Activated CD8-positive, alpha-beta T cell treated with anti-CD3 and anti-CD28 coated beads for 36 hours (primary cell): ENCODE measurements at regions not wholly inside any gene's neighbourhood (a gene's known extent, or its start where the extent isn't known, plus 50 kb on each side); places are given as distances from the start of the nearest gene placed in this dataset.

ENCODE experiments used
- ATAC-seq: fragments of 200-7000 bp; cut with Tn5 transposase; one replicate; pipeline ENCODE4 v1.10.0; 2021; ENCODE audit warnings: mild to moderate bottlenecking, moderate library complexity
- CTCF ChIA-PET: fragments of 350-600 bp; sonication (Branson Sonifier 250); formaldehyde crosslinking; loops from one replicate; lab custom pipeline; 2021; ENCODE audit warnings: antibody characterized with exemption; lab: Charles Lee
- POLR2A ChIA-PET: fragments of 350-600 bp; sonication (Branson Sonifier 250); formaldehyde crosslinking; loops from one replicate; lab custom pipeline; 2021; ENCODE audit warnings: antibody characterized with exemption; lab: Charles Lee
- DNase-seq: peaks from one replicate; pipeline ENCODE4 v3.0.0-alpha.2; 2020
- H3K27ac Mint-ChIP-seq: one replicate; pipeline ENCODE4 v1.8.0; 2021; ENCODE audit warnings: mild to moderate bottlenecking, mixed read lengths
- H3K27me3 Mint-ChIP-seq: one replicate; pipeline ENCODE4 v1.8.0; 2021; ENCODE audit warnings: mixed read lengths
- H3K36me3 Mint-ChIP-seq: one replicate; pipeline ENCODE4 v1.8.0; 2021; ENCODE audit warnings: low read depth, mixed read lengths
- H3K4me1 Mint-ChIP-seq: one replicate; pipeline ENCODE4 v1.8.0; 2021; ENCODE audit warnings: low read depth, mixed read lengths
- H3K4me3 Mint-ChIP-seq: one replicate; pipeline ENCODE4 v1.8.0; 2021; ENCODE audit warnings: mild to moderate bottlenecking, moderate library complexity, mixed read lengths
- H3K9me3 Mint-ChIP-seq: one replicate; pipeline ENCODE4 v1.8.0; 2021; ENCODE audit warnings: mixed read lengths
- intact Hi-C: fragments of 100-400 bp; cut with micrococcal nuclease; formaldehyde crosslinking; loops from one replicate; pipeline ENCODE4 v1.10.0; 2022
- TF ChIP-seq, protein P1 (sequence below): fragments of 200-600 bp; IDR thresholded peaks from one replicate; pipeline ENCODE4 v1.8.0; 2022; ENCODE audit warnings: antibody characterized with exemption, mild to moderate bottlenecking

- ATAC-seq (no peak), DNase-seq (no peak)
- ChIA-PET CTCF (no interaction called here), POLR2A (no interaction called here)
- H3K27ac Mint-ChIP-seq = no peak overlapping the region
- H3K27me3 Mint-ChIP-seq = no peaks in the 10 kb centered on the region
- TF ChIP-seq, protein P1, sequence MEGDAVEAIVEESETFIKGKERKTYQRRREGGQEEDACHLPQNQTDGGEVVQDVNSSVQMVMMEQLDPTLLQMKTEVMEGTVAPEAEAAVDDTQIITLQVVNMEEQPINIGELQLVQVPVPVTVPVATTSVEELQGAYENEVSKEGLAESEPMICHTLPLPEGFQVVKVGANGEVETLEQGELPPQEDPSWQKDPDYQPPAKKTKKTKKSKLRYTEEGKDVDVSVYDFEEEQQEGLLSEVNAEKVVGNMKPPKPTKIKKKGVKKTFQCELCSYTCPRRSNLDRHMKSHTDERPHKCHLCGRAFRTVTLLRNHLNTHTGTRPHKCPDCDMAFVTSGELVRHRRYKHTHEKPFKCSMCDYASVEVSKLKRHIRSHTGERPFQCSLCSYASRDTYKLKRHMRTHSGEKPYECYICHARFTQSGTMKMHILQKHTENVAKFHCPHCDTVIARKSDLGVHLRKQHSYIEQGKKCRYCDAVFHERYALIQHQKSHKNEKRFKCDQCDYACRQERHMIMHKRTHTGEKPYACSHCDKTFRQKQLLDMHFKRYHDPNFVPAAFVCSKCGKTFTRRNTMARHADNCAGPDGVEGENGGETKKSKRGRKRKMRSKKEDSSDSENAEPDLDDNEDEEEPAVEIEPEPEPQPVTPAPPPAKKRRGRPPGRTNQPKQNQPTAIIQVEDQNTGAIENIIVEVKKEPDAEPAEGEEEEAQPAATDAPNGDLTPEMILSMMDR = no peak
- no peaks in the 10 kb centered on the region for H3K36me3 Mint-ChIP-seq
- intact Hi-C loops = no loop called here
- H3K4me1 Mint-ChIP-seq = no peaks in the 10 kb centered on the region
- H3K9me3 Mint-ChIP-seq = no peaks in the 10 kb centered on the region
- H3K4me3 Mint-ChIP-seq = no peak overlapping the region
Measured at GRCh38 chr1:223486366-223486765, 93.2 kb downstream of the CCDC185 start.

DNA sequence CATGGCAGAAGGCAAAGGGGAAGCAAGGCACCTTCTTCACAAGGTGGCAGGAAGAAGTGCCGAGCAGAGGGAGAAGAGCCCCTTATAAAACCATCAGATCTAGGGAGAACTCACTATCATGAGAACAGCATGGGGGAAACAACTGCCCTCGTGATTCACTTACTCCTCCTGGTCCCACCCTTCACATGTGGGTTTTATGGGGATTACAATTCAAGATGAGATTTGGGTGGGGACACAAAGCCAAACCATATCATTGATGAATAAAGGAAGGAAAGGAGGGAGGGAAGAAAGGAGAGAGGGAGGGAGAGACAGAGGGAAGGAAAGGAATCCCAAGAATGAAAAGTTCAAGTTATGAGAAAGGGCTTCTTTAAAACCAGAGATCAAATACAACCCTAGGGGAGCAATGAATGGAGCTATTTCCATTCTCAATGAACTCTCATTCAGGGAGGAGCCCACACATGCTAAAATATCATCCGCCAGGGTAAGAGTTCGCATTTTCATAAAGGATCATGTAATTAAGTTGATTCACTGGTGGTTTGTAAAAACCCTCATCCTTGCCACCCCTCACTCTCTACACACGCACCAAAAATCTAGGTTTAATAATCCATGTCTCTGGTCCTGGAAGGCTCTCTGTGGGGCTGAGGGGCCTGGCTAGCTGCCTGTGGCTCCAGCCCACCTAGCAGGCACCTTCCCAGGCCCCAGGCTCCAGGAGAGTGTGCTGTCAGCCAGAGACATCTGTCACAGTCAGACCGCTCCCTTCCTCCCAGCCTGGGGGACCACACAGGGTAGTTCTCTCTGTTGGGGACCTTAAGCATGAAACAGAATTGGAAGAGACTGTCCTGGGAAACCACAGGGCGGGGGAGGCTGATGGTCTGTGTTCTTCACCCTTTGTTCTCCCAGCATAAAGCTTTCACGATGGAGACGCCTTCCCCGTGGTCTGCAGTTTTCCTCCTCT lies 94.0 kb downstream of the CCDC185 start:
- Mint-ChIP-seq H3K27me3 (no peaks in the 10 kb centered on the region), H3K4me3 (no peak overlapping the region), H3K27ac (no peak overlapping the region), H3K36me3 (no peaks in the 10 kb centered on the region), H3K9me3 (no peaks in the 10 kb centered on the region), H3K4me1 (no peaks in the 10 kb centered on the region)
- ATAC-seq (no peak), DNase-seq (no peak)
- ChIA-PET CTCF (interaction anchor here (0.8 kb wide), 1 partner anchor 363 kb away, joined by 3 read pairs; no protein-coding TSS in a partner anchor), POLR2A (interaction anchor here (1.1 kb wide), 1 partner anchor 195 kb away, joined by 3 read pairs; no protein-coding TSS in a partner anchor)
- TF ChIP-seq, protein P1 = no peak
- intact Hi-C loops = no loop called here

GRCh38 chr1:223487887-223488259 lies 94.7 kb downstream of the CCDC185 start:
- intact Hi-C loops = no loop called here
- H3K4me3 Mint-ChIP-seq = no peak overlapping the region
- H3K27ac Mint-ChIP-seq = no peak overlapping the region
- TF ChIP-seq, protein P1 = no peak
- no peaks in the 10 kb centered on the region for H3K4me1 Mint-ChIP-seq
- ChIA-PET POLR2A (interaction anchor here (1.1 kb wide), 1 partner anchor 195 kb away, joined by 3 read pairs; no protein-coding TSS in a partner anchor), CTCF (no interaction called here)
- H3K27me3 Mint-ChIP-seq = no peaks in the 10 kb centered on the region
- no peak for ATAC-seq
- no peaks in the 10 kb centered on the region for H3K9me3 Mint-ChIP-seq
- no peaks in the 10 kb centered on the region for H3K36me3 Mint-ChIP-seq
- no peak for DNase-seq

DNA sequence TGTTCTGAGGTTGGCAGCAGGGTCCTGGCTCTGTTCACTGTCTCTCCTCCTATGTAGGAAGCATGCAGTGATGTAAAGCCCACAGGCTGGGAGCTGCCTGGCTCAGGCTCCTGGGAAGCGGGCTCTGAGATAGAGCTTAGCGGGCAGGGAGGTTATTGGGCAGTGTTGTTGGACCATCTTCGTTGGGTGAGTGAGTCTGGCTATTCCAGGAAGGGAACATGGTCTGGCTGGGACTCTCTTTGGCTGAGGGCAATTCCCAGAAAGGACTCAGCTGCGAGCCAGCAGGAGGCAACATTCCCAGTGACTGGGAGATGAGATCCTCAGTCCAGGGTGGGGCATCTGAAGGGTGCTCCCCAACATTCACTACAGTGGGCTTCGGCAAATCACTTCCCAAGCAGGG lies 96.2 kb downstream of the CCDC185 start:
- Mint-ChIP-seq H3K27ac (no peak overlapping the region), H3K9me3 (no peaks in the 10 kb centered on the region), H3K27me3 (no peaks in the 10 kb centered on the region), H3K4me3 (no peak overlapping the region), H3K4me1 (no peaks in the 10 kb centered on the region), H3K36me3 (no peaks in the 10 kb centered on the region)
- ChIA-PET CTCF (no interaction called here), POLR2A (interaction anchor here (0.5 to 0.7 kb wide), 2 partner anchors 26 to 70 kb away, joined by 3 to 4 read pairs; no protein-coding TSS in a partner anchor)
- ATAC-seq = no peak
- intact Hi-C loops = no loop called here
- no peak for DNase-seq
- TF ChIP-seq, protein P1 = no peak

GRCh38 chr1:223490256-223490655 lies 97.0 kb downstream of the CCDC185 start:
- ATAC-seq (no peak), DNase-seq (no peak)
- TF ChIP-seq, protein P1 = no peak
- no peaks in the 10 kb centered on the region for H3K36me3 Mint-ChIP-seq
- no peaks in the 10 kb centered on the region for H3K4me1 Mint-ChIP-seq
- H3K4me3 Mint-ChIP-seq = no peak overlapping the region
- H3K27ac Mint-ChIP-seq = no peak overlapping the region
- ChIA-PET POLR2A (no interaction called here), CTCF (no interaction called here)
- no peaks in the 10 kb centered on the region for H3K27me3 Mint-ChIP-seq
- intact Hi-C loops = no loop called here
- H3K9me3 Mint-ChIP-seq = no peaks in the 10 kb centered on the region
